SK-N-SH (cell line): ENCODE measurements at regions not wholly inside any gene's neighbourhood (a gene's known extent, or its start where the extent isn't known, plus 50 kb on each side); places are given as distances from the start of the nearest gene placed in this dataset.

Source experiments
- CTCF ChIA-PET: fragments of 300-600, 350-600 bp; formaldehyde crosslinking; extraction: SDS; loops from one replicate; lab custom pipeline; 2021; lab: Yijun Ruan, JAX
- POLR2A ChIA-PET: fragments of 350-600 bp; sonication (Branson Sonifier 250); formaldehyde crosslinking; extraction: SDS; loops from one replicate; lab custom pipeline; 2020; ENCODE audit warnings: antibody characterized with exemption, inconsistent platforms; lab: Yijun Ruan, JAX
- DNase-seq: peaks from one replicate; pipeline ENCODE4 v3.0.0; 2012
- H2AFZ ChIP-seq: fragments of 200-600 bp; sonication (generic); 2 replicates; pipeline ENCODE4 v1.8.1; 2016; ENCODE audit warnings: antibody characterized with exemption, mild to moderate bottlenecking, low read depth
- H3F3A ChIP-seq: fragments of 200-600 bp; sonication (generic); replicated peaks from 2 replicates; pipeline ENCODE3; 2016; ENCODE audit warnings: antibody characterized with exemption, mild to moderate bottlenecking; ENCODE audit not compliant: insufficient read depth
- H3K27ac ChIP-seq, 2 experiments: fragments of 200-500 bp in 1 of 2; fragments of 200-600 bp in 1 of 2; sonication (Bioruptor generic) in 1 of 2; sonication (generic), shearing (Covaris generic) in 1 of 2; 2 replicates each; pipeline versions ENCODE4 v1.5.1 to v1.6.1; 2014 to 2016; ENCODE audit warnings: low read depth in 2 of 2, inconsistent platforms in 1 of 2, low read length in 1 of 2, mild to moderate bottlenecking in 1 of 2, mixed read lengths in 1 of 2
- H3K27me3 ChIP-seq: fragments of 200-600 bp; sonication (generic), shearing (Covaris generic); 2 replicates; pipeline ENCODE4 v1.6.1; 2016; ENCODE audit warnings: mixed run types; ENCODE audit not compliant: insufficient read depth
- H3K36me3 ChIP-seq, 2 experiments: fragments of 200-500 bp in 1 of 2; fragments of 200-600 bp in 1 of 2; sonication (Bioruptor generic) in 1 of 2; sonication (generic) in 1 of 2; replicated peaks in 1 of 2; 2 replicates each; pipeline versions ENCODE3 to v1.5.1; 2014 to 2016; ENCODE audit warnings: low read length in 1 of 2, mild to moderate bottlenecking in 1 of 2; ENCODE audit not compliant: insufficient read depth in 2 of 2, control insufficient read depth in 1 of 2
- H3K4me1 ChIP-seq, 2 experiments: fragments of 200-500 bp in 1 of 2; fragments of 200-600 bp in 1 of 2; sonication (Bioruptor generic) in 1 of 2; sonication (generic), shearing (Covaris generic) in 1 of 2; 2 replicates each; pipeline versions ENCODE4 v1.5.1 to v1.6.1; 2014 to 2016; ENCODE audit warnings: low read depth in 1 of 2, low read length in 1 of 2, mixed run types in 1 of 2; ENCODE audit not compliant: insufficient read depth in 2 of 2, control insufficient read depth in 1 of 2
- H3K4me2 ChIP-seq: fragments of 200-600 bp; sonication (generic), shearing (Covaris generic); 2 replicates; pipeline ENCODE4 v1.6.1; 2017; ENCODE audit warnings: mixed run types
- H3K4me3 ChIP-seq, 2 experiments: fragments of 200-500 bp in 1 of 2; fragments of 200-600 bp in 1 of 2; sonication (Bioruptor generic) in 1 of 2; sonication (generic), shearing (Covaris generic) in 1 of 2; 2 replicates each; pipeline versions ENCODE4 v1.5.1 to v1.8.1; 2014 to 2016; ENCODE audit warnings: low read depth in 2 of 2, inconsistent platforms in 1 of 2, low read length in 1 of 2, mild to moderate bottlenecking in 1 of 2, mixed read lengths in 1 of 2, moderate library complexity in 1 of 2
- H3K79me2 ChIP-seq: fragments of 200-600 bp; sonication (generic); 2 replicates; pipeline ENCODE4 v1.8.1; 2017; ENCODE audit warnings: mild to moderate bottlenecking; ENCODE audit not compliant: insufficient read depth
- H3K9ac ChIP-seq: fragments of 200-600 bp; sonication (generic); 2 replicates; pipeline ENCODE4 v1.6.1; 2017; ENCODE audit warnings: mixed run types
- H3K9me2 ChIP-seq: fragments of 200-600 bp; sonication (generic); 2 replicates; pipeline ENCODE4 v1.6.1; 2017; ENCODE audit warnings: mixed run types
- H3K9me3 ChIP-seq: fragments of 200-600 bp; sonication (generic); 2 replicates; pipeline ENCODE4 v1.6.1; 2017; ENCODE audit warnings: mixed run types, mild to moderate bottlenecking, moderate library complexity
- H4K20me1 ChIP-seq: fragments of 200-600 bp; sonication (generic); 2 replicates; pipeline ENCODE4 v1.6.1; 2017; ENCODE audit warnings: mild to moderate bottlenecking, mixed run types; ENCODE audit not compliant: insufficient read depth
- ELF1 ChIP-seq: IDR thresholded peaks from 2 replicates; pipeline ENCODE4 v1.4.0; 2012
- FOXM1 ChIP-seq: IDR thresholded peaks from 2 replicates; pipeline ENCODE4 v1.4.0; 2012; ENCODE audit warnings: low read depth, mild to moderate bottlenecking
- IRF3 ChIP-seq: fragments of 150-350 bp; IDR thresholded peaks from 2 replicates; pipeline ENCODE4 v1.6.1; 2016; ENCODE audit warnings: mild to moderate bottlenecking, low read depth, low read length
- MEF2A ChIP-seq: IDR thresholded peaks from 2 replicates; pipeline ENCODE4 v1.4.0; 2012; ENCODE audit warnings: low read depth, borderline replicate concordance
- NFIC ChIP-seq: IDR thresholded peaks from 2 replicates; pipeline ENCODE4 v1.4.0; 2012; ENCODE audit warnings: borderline replicate concordance
- NRF1 ChIP-seq: IDR thresholded peaks from 2 replicates; pipeline ENCODE4 v1.6.1; 2012; ENCODE audit warnings: low read depth, mild to moderate bottlenecking, low read length
- PBX3 ChIP-seq: IDR thresholded peaks from 2 replicates; pipeline ENCODE4; 2012
- POLR2AphosphoS5 ChIP-seq: IDR thresholded peaks from 2 replicates; pipeline ENCODE4 v1.6.1; 2012; ENCODE audit warnings: low read depth, low read length
- RFX5 ChIP-seq: IDR thresholded peaks from 2 replicates; pipeline ENCODE4 v1.6.1; 2012; ENCODE audit warnings: mild to moderate bottlenecking, improper control_type of control experiment, low read length
- RXRA ChIP-seq: IDR thresholded peaks from 2 replicates; pipeline ENCODE4 v1.4.0; 2012; ENCODE audit warnings: low read depth, mild to moderate bottlenecking, borderline replicate concordance
- SIN3A ChIP-seq: IDR thresholded peaks from 2 replicates; pipeline ENCODE4 v1.6.1; 2012; ENCODE audit warnings: low read depth, mild to moderate bottlenecking, low read length, moderate library complexity, borderline replicate concordance
- TCF12 ChIP-seq: IDR thresholded peaks from 2 replicates; pipeline ENCODE4 v1.4.0; 2012
- TEAD4 ChIP-seq: IDR thresholded peaks from 2 replicates; pipeline ENCODE4 v1.4.0; 2012; ENCODE audit warnings: mild to moderate bottlenecking, borderline replicate concordance; ENCODE audit not compliant: insufficient read depth
- YY1 ChIP-seq: IDR thresholded peaks from 2 replicates; pipeline ENCODE4 v1.4.0; 2012; ENCODE audit warnings: low read depth, mild to moderate bottlenecking
- WGBS: methylation state at CpG from one replicate; pipeline ENCODE4 v1.1.6; 2017; ENCODE audit warnings: low lambda C conversion rate; 5-methylcytosine and 5-hydroxymethylcytosine counted together
- TF ChIP-seq, protein P1 (sequence below): IDR thresholded peaks from 2 replicates; pipeline ENCODE4 v1.4.0; 2012; ENCODE audit warnings: low read depth, borderline replicate concordance
- TF ChIP-seq, protein P2 (sequence below): IDR thresholded peaks from 2 replicates; pipeline ENCODE4 v1.6.1; 2012; ENCODE audit warnings: mild to moderate bottlenecking, low read depth, low read length, moderate library complexity
- TF ChIP-seq, protein P3 (sequence below): fragments of 150-350 bp; IDR thresholded peaks from 2 replicates; pipeline ENCODE4 v1.6.1; 2017; ENCODE audit warnings: antibody characterized with exemption, low read length, low read depth, borderline replicate concordance

DNA sequence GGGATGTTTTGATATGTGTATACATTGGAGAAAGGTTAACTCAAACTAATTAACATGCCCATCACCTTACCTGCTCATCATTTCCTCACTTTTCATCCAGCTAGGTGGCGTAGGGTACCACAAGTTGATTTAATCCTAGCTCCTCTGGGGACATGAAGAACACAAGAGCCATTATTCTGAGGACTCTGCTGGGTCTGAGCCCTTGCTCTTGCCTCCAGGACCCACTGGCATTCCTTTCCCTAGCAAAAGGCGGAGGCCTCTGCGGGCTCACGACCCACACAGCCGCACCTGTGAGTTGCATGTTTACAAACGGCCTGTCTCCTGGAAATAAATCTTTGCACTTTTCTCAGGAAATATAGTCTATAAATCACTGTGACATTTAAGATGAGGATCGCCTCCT lies 871.9 kb downstream of the TBC1D22A start:
- H3K4me2 ChIP-seq, result no peak overlapping the region
- H3K9ac ChIP-seq, result no peak overlapping the region
- no peaks in the 10 kb centered on the region for H3K9me3 ChIP-seq
- DNase-seq, result no peak
- no peak for TF ChIP-seq TEAD4
- TF ChIP-seq NFIC, result no peak
- no peak for TF ChIP-seq RFX5
- TF ChIP-seq POLR2AphosphoS5, result no peak
- no peak for TF ChIP-seq IRF3
- TF ChIP-seq RXRA, result no peak
- no peak for TF ChIP-seq FOXM1
- TF ChIP-seq, protein P1, sequence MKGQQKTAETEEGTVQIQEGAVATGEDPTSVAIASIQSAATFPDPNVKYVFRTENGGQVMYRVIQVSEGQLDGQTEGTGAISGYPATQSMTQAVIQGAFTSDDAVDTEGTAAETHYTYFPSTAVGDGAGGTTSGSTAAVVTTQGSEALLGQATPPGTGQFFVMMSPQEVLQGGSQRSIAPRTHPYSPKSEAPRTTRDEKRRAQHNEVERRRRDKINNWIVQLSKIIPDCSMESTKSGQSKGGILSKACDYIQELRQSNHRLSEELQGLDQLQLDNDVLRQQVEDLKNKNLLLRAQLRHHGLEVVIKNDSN, result no peak
- TF ChIP-seq, all 33 proteins: peak for 0
- no peak overlapping the region for H3K4me3 ChIP-seq
- H3F3A ChIP-seq, result no peaks in the 10 kb centered on the region
- no peak overlapping the region for H2AFZ ChIP-seq
- no peaks in the 10 kb centered on the region for H3K9me2 ChIP-seq
- ChIA-PET CTCF (no interaction called here), POLR2A (no interaction called here)
- no peaks in the 10 kb centered on the region for H4K20me1 ChIP-seq
- H3K27me3 ChIP-seq, result no peaks in the 10 kb centered on the region
- no peaks in the 10 kb centered on the region for H3K79me2 ChIP-seq
- no peak overlapping the region for H3K27ac ChIP-seq
- 42% methylated on average over 7 of the region's 7 CpGs for WGBS
- peaks cover 0 to 2% of the 10 kb centered on the region in 2 experiments for H3K36me3 ChIP-seq
- H3K4me1 ChIP-seq, result peaks cover 0 to 3% of the 10 kb centered on the region in 2 experiments; a peak in 1 of 4 replicates

GRCh38 chr22:47633111-47633510 lies 870.7 kb downstream of the TBC1D22A start:
- Histone ChIP-seq H3K9me3 (no peaks in the 10 kb centered on the region), H3K9ac (no peak overlapping the region), H4K20me1 (no peaks in the 10 kb centered on the region), H3K4me2 (0 out of 2 replicates have a peak overlapping the region, but pooled peaks have one; percentile 55), H3K9me2 (no peaks in the 10 kb centered on the region), H3K4me1 (peaks cover 0 to 3% of the 10 kb centered on the region in 2 experiments; a peak in 1 of 4 replicates), H3K27ac (no peak overlapping the region), H3F3A (no peaks in the 10 kb centered on the region), H3K36me3 (peaks cover 0 to 2% of the 10 kb centered on the region in 2 experiments), H3K79me2 (no peaks in the 10 kb centered on the region), H3K27me3 (no peaks in the 10 kb centered on the region), H2AFZ (no peak overlapping the region), H3K4me3 (peak overlapping the region in 1 of 2 experiments; percentile 52; a peak in 1 of 4 replicates)
- ChIA-PET CTCF (no interaction called here), POLR2A (no interaction called here)
- DNase-seq, result no peak
- TF ChIP-seq POLR2AphosphoS5 (no peak), SIN3A (no peak), NRF1 (no peak), RXRA (no peak), YY1 (no peak), FOXM1 (no peak), IRF3 (no peak), RFX5 (no peak), NFIC (no peak), PBX3 (no peak), MEF2A (no peak), TCF12 (no peak), ELF1 (no peak)
- TF ChIP-seq, protein P1, result no peak
- TF ChIP-seq, protein P2, sequence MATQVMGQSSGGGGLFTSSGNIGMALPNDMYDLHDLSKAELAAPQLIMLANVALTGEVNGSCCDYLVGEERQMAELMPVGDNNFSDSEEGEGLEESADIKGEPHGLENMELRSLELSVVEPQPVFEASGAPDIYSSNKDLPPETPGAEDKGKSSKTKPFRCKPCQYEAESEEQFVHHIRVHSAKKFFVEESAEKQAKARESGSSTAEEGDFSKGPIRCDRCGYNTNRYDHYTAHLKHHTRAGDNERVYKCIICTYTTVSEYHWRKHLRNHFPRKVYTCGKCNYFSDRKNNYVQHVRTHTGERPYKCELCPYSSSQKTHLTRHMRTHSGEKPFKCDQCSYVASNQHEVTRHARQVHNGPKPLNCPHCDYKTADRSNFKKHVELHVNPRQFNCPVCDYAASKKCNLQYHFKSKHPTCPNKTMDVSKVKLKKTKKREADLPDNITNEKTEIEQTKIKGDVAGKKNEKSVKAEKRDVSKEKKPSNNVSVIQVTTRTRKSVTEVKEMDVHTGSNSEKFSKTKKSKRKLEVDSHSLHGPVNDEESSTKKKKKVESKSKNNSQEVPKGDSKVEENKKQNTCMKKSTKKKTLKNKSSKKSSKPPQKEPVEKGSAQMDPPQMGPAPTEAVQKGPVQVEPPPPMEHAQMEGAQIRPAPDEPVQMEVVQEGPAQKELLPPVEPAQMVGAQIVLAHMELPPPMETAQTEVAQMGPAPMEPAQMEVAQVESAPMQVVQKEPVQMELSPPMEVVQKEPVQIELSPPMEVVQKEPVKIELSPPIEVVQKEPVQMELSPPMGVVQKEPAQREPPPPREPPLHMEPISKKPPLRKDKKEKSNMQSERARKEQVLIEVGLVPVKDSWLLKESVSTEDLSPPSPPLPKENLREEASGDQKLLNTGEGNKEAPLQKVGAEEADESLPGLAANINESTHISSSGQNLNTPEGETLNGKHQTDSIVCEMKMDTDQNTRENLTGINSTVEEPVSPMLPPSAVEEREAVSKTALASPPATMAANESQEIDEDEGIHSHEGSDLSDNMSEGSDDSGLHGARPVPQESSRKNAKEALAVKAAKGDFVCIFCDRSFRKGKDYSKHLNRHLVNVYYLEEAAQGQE, result no peak
- TF ChIP-seq, protein P3, sequence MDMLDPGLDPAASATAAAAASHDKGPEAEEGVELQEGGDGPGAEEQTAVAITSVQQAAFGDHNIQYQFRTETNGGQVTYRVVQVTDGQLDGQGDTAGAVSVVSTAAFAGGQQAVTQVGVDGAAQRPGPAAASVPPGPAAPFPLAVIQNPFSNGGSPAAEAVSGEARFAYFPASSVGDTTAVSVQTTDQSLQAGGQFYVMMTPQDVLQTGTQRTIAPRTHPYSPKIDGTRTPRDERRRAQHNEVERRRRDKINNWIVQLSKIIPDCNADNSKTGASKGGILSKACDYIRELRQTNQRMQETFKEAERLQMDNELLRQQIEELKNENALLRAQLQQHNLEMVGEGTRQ, result no peak
- WGBS, result 59% methylated on average over 6 of the region's 6 CpGs
